ENCODE measurements at regions not wholly inside any gene's neighbourhood (a gene's known extent, or its start where the extent isn't known, plus 50 kb on each side); places are given as distances from the start of the nearest gene placed in this dataset.
"Not testable (repeated sequence)": the region's sequence is repeated elsewhere in the genome, so short reads cannot be mapped to it uniquely, and the experiment has no call there.

GRCh38 chr4:132691668-132692067 lies 457.4 kb upstream of the PCDH10 start:
- intact Hi-C loops (cut with DNase I; ENCODE audit: low total_unique reads), result no loop called here
- 48 to 65% methylated on average over 2 of the region's 2 CpGs for WGBS, 2 donors (ENCODE audit: low coverage in 1 of 2)

DNA sequence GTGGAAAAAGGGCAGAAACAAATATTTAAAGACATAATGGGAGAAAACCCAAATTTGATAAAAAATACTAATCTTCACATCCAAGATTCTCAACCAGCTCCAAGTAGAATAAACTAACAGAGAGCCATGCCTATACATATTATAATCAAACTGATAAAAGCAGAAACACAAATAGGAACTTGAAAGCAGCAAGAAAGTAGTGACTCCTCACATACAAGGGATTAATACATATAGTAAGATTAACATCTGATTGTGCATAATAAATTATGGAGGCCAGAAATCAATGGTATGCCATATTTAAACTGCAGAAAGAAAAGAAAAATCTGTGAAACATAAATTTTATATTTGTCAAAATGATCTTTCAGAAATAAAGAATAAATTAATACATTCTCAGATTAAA lies 454.3 kb upstream of the PCDH10 start:
- no peaks in the 10 kb centered on the region for H3K36me3 ChIP-seq
- H3K9me3 ChIP-seq, result peaks cover 0 to 3% of the 10 kb centered on the region in 2 donors
- intact Hi-C loops (cut with DNase I; ENCODE audit: low total_unique reads), result no loop called here
- in situ Hi-C loops (cut with MboI; ENCODE audit: low pct_ligation_motif_present in 1 of 4, low pct_unique_long_range_greater_than_20kb in 1 of 4, low sequenced_read_pairs in 3 of 4), result no loop called here
- no peaks in the 10 kb centered on the region for H3K4me1 ChIP-seq
- no peak for TF ChIP-seq POLR2A (IDR thresholded peaks at IDR 0.05)
- H3K27ac ChIP-seq, result no peak overlapping the region
- no peak overlapping the region for H3K4me3 ChIP-seq
- H3K27me3 ChIP-seq, result no peaks in the 10 kb centered on the region
- DNase-seq, result no peak

More at GRCh38 chr4:132691668-132692067, 457.4 kb upstream of the PCDH10 start:
- Histone ChIP-seq H3K4me1 (no peaks in the 10 kb centered on the region), H3K27me3 (no peaks in the 10 kb centered on the region), H3K9me3 (peaks cover 0 to 3% of the 10 kb centered on the region in 2 donors), H3K36me3 (no peaks in the 10 kb centered on the region), H3K27ac (no peak overlapping the region), H3K4me3 (no peak overlapping the region)
- DNase-seq, result no peak
- TF ChIP-seq EP300 (IDR thresholded peaks at IDR 0.05; ENCODE audit: low read depth), result no peak
- no peak for TF ChIP-seq POLR2AphosphoS5 (IDR thresholded peaks at IDR 0.05)
- no peak for TF ChIP-seq CTCF (IDR thresholded peaks at IDR 0.05)
- no peak for TF ChIP-seq POLR2A (IDR thresholded peaks at IDR 0.05)
- in situ Hi-C loops (cut with MboI; ENCODE audit: low pct_ligation_motif_present in 1 of 4, low pct_unique_long_range_greater_than_20kb in 1 of 4, low sequenced_read_pairs in 3 of 4), result no loop called here

DNA sequence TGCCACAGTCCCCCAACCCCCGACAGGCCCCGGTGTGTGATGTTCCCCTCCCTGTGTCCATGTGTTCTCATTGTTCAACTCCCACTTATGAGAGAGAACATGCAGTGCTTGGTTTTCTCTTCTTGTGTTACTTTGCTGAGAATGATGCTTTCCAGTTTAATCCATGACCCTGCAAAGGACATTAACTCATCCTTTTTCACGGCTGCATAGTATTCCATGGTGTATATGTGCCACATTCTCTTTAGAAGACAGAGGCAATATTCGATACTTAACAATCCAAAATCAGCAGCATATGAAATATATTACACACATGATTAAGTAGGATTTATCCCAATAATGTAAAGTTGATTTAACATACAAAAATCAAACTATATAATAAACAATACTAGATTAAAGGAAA lies 451.6 kb upstream of the PCDH10 start:
- in situ Hi-C loops (cut with MboI; ENCODE audit: low pct_ligation_motif_present in 1 of 4, low pct_unique_long_range_greater_than_20kb in 1 of 4, low sequenced_read_pairs in 3 of 4); DNase-seq: not testable (repeated sequence)
- 69 to 72% methylated on average over 4 of the region's 4 CpGs for WGBS, 2 donors (ENCODE audit: low coverage in 1 of 2)

GRCh38 chr4:132707955-132708354 lies 441.1 kb upstream of the PCDH10 start:
- Histone ChIP-seq H3K9me3 (no peaks in the 10 kb centered on the region), H3K27ac (no peak overlapping the region), H3K4me3 (no peak overlapping the region), H3K27me3 (no peaks in the 10 kb centered on the region), H3K4me1 (no peaks in the 10 kb centered on the region), H3K36me3 (no peaks in the 10 kb centered on the region)
- no peak for TF ChIP-seq CTCF (IDR thresholded peaks at IDR 0.05)
- TF ChIP-seq POLR2A (IDR thresholded peaks at IDR 0.05), result no peak
- no peak for TF ChIP-seq POLR2AphosphoS5 (IDR thresholded peaks at IDR 0.05)
- no peak for TF ChIP-seq EP300 (IDR thresholded peaks at IDR 0.05; ENCODE audit: low read depth)
- intact Hi-C loops (cut with DNase I; ENCODE audit: low total_unique reads) (no loop called here), in situ Hi-C loops (cut with MboI; ENCODE audit: low pct_ligation_motif_present in 1 of 4, low pct_unique_long_range_greater_than_20kb in 1 of 4, low sequenced_read_pairs in 3 of 4) (no loop called here)
- DNase-seq, result no peak
- 63 to 75% methylated on average over 2 of the region's 2 CpGs for WGBS, 2 donors (ENCODE audit: low coverage in 1 of 2)

More for the DNA sequence above, 451.6 kb upstream of the PCDH10 start:
- H3K27ac ChIP-seq; intact Hi-C loops (cut with DNase I; ENCODE audit: low total_unique reads); H3K4me3 ChIP-seq; H3K9me3 ChIP-seq; H3K27me3 ChIP-seq; H3K36me3 ChIP-seq; H3K4me1 ChIP-seq: not testable (repeated sequence)

- TF ChIP-seq CTCF (IDR thresholded peaks at IDR 0.05) (no peak), POLR2AphosphoS5 (IDR thresholded peaks at IDR 0.05) (no peak), EP300 (IDR thresholded peaks at IDR 0.05; ENCODE audit: low read depth) (no peak), POLR2A (IDR thresholded peaks at IDR 0.05) (no peak)
- intact Hi-C loops (cut with DNase I; ENCODE audit: low total_unique reads), result no loop called here
- Histone ChIP-seq H3K4me3 (no peak overlapping the region), H3K27ac (no peak overlapping the region), H3K36me3 (no peaks in the 10 kb centered on the region), H3K9me3 (no peaks in the 10 kb centered on the region), H3K4me1 (no peaks in the 10 kb centered on the region), H3K27me3 (no peaks in the 10 kb centered on the region)
- 20 to 38% methylated on average over 1 of the region's 1 CpG for WGBS, 2 donors (ENCODE audit: low coverage in 1 of 2)
- in situ Hi-C loops (cut with MboI; ENCODE audit: low pct_ligation_motif_present in 1 of 4, low pct_unique_long_range_greater_than_20kb in 1 of 4, low sequenced_read_pairs in 3 of 4), result no loop called here
- DNase-seq, result no peak
These were observed 440.0 kb upstream of the PCDH10 start for GRCh38 chr4:132709056-132709455.
